ENCODE measurements at regions not wholly inside any gene's neighbourhood (a gene's known extent, or its start where the extent isn't known, plus 50 kb on each side); places are given as distances from the start of the nearest gene placed in this dataset.

DNA sequence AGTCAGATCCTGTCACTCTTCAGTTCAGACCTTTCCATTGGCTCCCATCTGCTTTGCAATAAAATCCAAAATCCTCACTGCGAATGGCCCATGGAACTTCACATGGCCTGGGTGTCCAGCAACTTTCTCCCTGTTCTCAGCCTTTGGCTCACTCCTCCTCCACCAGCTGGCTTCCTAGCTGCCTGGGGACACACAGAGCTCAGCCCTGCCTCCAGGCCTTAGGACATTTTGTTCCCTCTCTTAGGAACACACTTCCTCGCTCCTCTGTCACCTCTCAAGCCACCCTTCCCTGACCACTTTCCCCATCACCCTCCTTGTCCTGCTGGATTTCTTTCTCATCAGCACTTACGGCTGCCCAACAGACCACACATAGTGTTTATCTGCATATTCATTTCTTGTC lies 419.6 kb downstream of the MED13L start:
- TF ChIP-seq, protein P1, sequence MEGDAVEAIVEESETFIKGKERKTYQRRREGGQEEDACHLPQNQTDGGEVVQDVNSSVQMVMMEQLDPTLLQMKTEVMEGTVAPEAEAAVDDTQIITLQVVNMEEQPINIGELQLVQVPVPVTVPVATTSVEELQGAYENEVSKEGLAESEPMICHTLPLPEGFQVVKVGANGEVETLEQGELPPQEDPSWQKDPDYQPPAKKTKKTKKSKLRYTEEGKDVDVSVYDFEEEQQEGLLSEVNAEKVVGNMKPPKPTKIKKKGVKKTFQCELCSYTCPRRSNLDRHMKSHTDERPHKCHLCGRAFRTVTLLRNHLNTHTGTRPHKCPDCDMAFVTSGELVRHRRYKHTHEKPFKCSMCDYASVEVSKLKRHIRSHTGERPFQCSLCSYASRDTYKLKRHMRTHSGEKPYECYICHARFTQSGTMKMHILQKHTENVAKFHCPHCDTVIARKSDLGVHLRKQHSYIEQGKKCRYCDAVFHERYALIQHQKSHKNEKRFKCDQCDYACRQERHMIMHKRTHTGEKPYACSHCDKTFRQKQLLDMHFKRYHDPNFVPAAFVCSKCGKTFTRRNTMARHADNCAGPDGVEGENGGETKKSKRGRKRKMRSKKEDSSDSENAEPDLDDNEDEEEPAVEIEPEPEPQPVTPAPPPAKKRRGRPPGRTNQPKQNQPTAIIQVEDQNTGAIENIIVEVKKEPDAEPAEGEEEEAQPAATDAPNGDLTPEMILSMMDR (IDR thresholded peaks at IDR 0.05), result no peak
- no peak for TF ChIP-seq POLR2A (IDR thresholded peaks at IDR 0.05)

Measured in Peyer's patch (tissue), 4 donors.